Common myeloid progenitor, CD34-positive (primary cell): ENCODE measurements at regions not wholly inside any gene's neighbourhood (a gene's known extent, or its start where the extent isn't known, plus 50 kb on each side); places are given as distances from the start of the nearest gene placed in this dataset.

Experiments used
- CTCF ChIA-PET: fragments of 350-600 bp; sonication (Branson Sonifier 250); formaldehyde crosslinking; loops from one replicate; lab custom pipeline; 2021; ENCODE audit warnings: antibody characterized with exemption; lab: Charles Lee
- POLR2A ChIA-PET: fragments of 350-600 bp; sonication (Branson Sonifier 250); formaldehyde crosslinking; loops from one replicate; lab custom pipeline; 2021; ENCODE audit warnings: antibody characterized with exemption; lab: Charles Lee
- DNase-seq, 3 donors: peaks; one replicate each; pipeline versions ENCODE4 v3.0.0 to v3.0.0-alpha.2; 2013
- H3K27ac ChIP-seq, 2 experiments: 1 replicate in 1 of 2; 2 replicates in 1 of 2; pipeline ENCODE4 v1.7.0; 2013; ENCODE audit warnings: inconsistent platforms in 2 of 2, low read length in 2 of 2, mild to moderate bottlenecking in 2 of 2, low read depth in 1 of 2, moderate library complexity in 1 of 2; ENCODE audit not compliant: severe bottlenecking in 2 of 2, insufficient read depth in 1 of 2, poor library complexity in 1 of 2
- H3K27me3 ChIP-seq, 5 experiments: replicated peaks in 2 of 5; 1 replicate in 3 of 5; 2 replicates in 2 of 5; pipeline versions ENCODE4 v1.6.1 to v1.7.0; 2013; ENCODE audit warnings: low read length in 4 of 5, mild to moderate bottlenecking in 2 of 5, moderate library complexity in 2 of 5, inconsistent platforms in 1 of 5; ENCODE audit not compliant: insufficient read depth in 5 of 5, control insufficient read depth in 4 of 5
- H3K36me3 ChIP-seq, 4 experiments: 1 replicate in 2 of 4; 2 replicates in 2 of 4; pipeline versions ENCODE4 v1.6.1 to v1.7.0; 2013; ENCODE audit warnings: low read length in 3 of 4, control low read depth in 1 of 4, mild to moderate bottlenecking in 1 of 4; ENCODE audit not compliant: control insufficient read depth in 4 of 4, insufficient read depth in 4 of 4
- H3K4me1 ChIP-seq, 4 experiments: 1 replicate in 3 of 4; 2 replicates in 1 of 4; pipeline versions ENCODE4 v1.6.1 to v1.7.1; 2013; ENCODE audit warnings: low read length in 3 of 4, mild to moderate bottlenecking in 3 of 4, control low read depth in 1 of 4, inconsistent platforms in 1 of 4, moderate library complexity in 1 of 4; ENCODE audit not compliant: control insufficient read depth in 4 of 4, insufficient read depth in 4 of 4; ENCODE audit errors: control extremely low read depth in 1 of 4
- H3K4me3 ChIP-seq, 7 experiments: 1 replicate in 4 of 7; 2 replicates in 3 of 7; pipeline versions ENCODE4 v1.5.1 to v1.7.0; 2013; ENCODE audit warnings: mild to moderate bottlenecking in 7 of 7, low read length in 6 of 7, moderate library complexity in 6 of 7, inconsistent platforms in 2 of 7, low read depth in 2 of 7, control low read depth in 1 of 7; ENCODE audit not compliant: insufficient read depth in 4 of 7, control insufficient read depth in 1 of 7; ENCODE audit errors: extremely low read depth in 1 of 7
- H3K9me3 ChIP-seq, 5 experiments: 1 replicate in 4 of 5; 2 replicates in 1 of 5; pipeline versions ENCODE4 v1.6.1 to v1.7.1; 2013; ENCODE audit warnings: low read length in 4 of 5, mild to moderate bottlenecking in 2 of 5, inconsistent platforms in 1 of 5, low read depth in 1 of 5, moderate library complexity in 1 of 5; ENCODE audit not compliant: control insufficient read depth in 4 of 5, insufficient read depth in 2 of 5; ENCODE audit errors: control extremely low read depth in 1 of 5
- WGBS: methylation state at CpG from one replicate; pipeline ENCODE4 v1.1.5; 2013; ENCODE audit not compliant: insufficient coverage; 5-methylcytosine and 5-hydroxymethylcytosine counted together

GRCh38 chr1:25166847-25167246 lies 65.5 kb downstream of the SYF2 start:
- Histone ChIP-seq H3K27me3 (no peaks in the 10 kb centered on the region), H3K9me3 (peaks cover 0 to 7% (median 3%) of the 10 kb centered on the region in 5 experiments), H3K27ac (no peak overlapping the region), H3K36me3 (no peaks in the 10 kb centered on the region), H3K4me1 (no peaks in the 10 kb centered on the region), H3K4me3 (no peak overlapping the region)
- no CpG with 5 or more reads among the region's 4 CpGs for WGBS
- no peak for DNase-seq
- POLR2A ChIA-PET = no interaction called here
- CTCF ChIA-PET = no interaction called here

- WGBS = 100% methylated on average over 2 of the region's 2 CpGs
- no peak for DNase-seq
- H3K4me3 ChIP-seq = no peak overlapping the region
- no peaks in the 10 kb centered on the region for H3K36me3 ChIP-seq
- ChIA-PET POLR2A (no interaction called here), CTCF (no interaction called here)
- H3K4me1 ChIP-seq = no peaks in the 10 kb centered on the region
- peaks cover 0 to 7% (median 3%) of the 10 kb centered on the region in 5 experiments for H3K9me3 ChIP-seq
- H3K27me3 ChIP-seq = no peaks in the 10 kb centered on the region
- H3K27ac ChIP-seq = no peak overlapping the region
Measured at GRCh38 chr1:25163986-25164385, 68.3 kb downstream of the SYF2 start.

- H3K4me1 ChIP-seq = no peaks in the 10 kb centered on the region
- POLR2A ChIA-PET = no interaction called here
- CTCF ChIA-PET = no interaction called here
- H3K4me3 ChIP-seq = no peak overlapping the region
- DNase-seq = no peak
- no peak overlapping the region for H3K27ac ChIP-seq
- H3K36me3 ChIP-seq = no peaks in the 10 kb centered on the region
- peaks cover 0 to 9% (median 4%) of the 10 kb centered on the region in 5 experiments for H3K9me3 ChIP-seq
- no CpG with 5 or more reads among the region's 2 CpGs for WGBS
- no peaks in the 10 kb centered on the region for H3K27me3 ChIP-seq
Measured at GRCh38 chr1:25161981-25162380, 70.3 kb downstream of the SYF2 start.

- Histone ChIP-seq H3K36me3 (no peaks in the 10 kb centered on the region), H3K4me1 (peaks cover 0 to 4% (median 0%) of the 10 kb centered on the region in 4 experiments), H3K4me3 (no peak overlapping the region), H3K9me3 (peaks cover 0 to 7% (median 2%) of the 10 kb centered on the region in 5 experiments), H3K27ac (no peak overlapping the region), H3K27me3 (no peaks in the 10 kb centered on the region)
- no peak for DNase-seq
- no CpG with 5 or more reads among the region's 3 CpGs for WGBS
- ChIA-PET CTCF (no interaction called here), POLR2A (no interaction called here)
Measured at GRCh38 chr1:25157846-25158245, 74.5 kb downstream of the SYF2 start.

- Histone ChIP-seq H3K4me1 (peaks cover 0 to 14% (median under 1%) of the 10 kb centered on the region in 4 experiments), H3K4me3 (no peak overlapping the region), H3K27me3 (no peaks in the 10 kb centered on the region), H3K36me3 (no peaks in the 10 kb centered on the region), H3K27ac (no peak overlapping the region), H3K9me3 (peaks cover 0 to 3% (median 0%) of the 10 kb centered on the region in 5 experiments)
- no CpG with 5 or more reads among the region's 1 CpG for WGBS
- DNase-seq = no peak
- ChIA-PET CTCF (no interaction called here), POLR2A (interaction anchor here (0.7 kb wide), 1 partner anchor 217 kb away, joined by 3 read pairs; no protein-coding TSS in a partner anchor)
Measured at GRCh38 chr1:25150985-25151495, 81.3 kb downstream of the SYF2 start.

- Histone ChIP-seq H3K4me1 (peaks cover 0 to 13% (median under 1%) of the 10 kb centered on the region in 4 experiments), H3K4me3 (no peak overlapping the region), H3K9me3 (peaks cover 0 to 1% (median 0%) of the 10 kb centered on the region in 5 experiments), H3K27me3 (no peaks in the 10 kb centered on the region), H3K27ac (no peak overlapping the region), H3K36me3 (no peaks in the 10 kb centered on the region)
- CTCF ChIA-PET = interaction anchor here (0.8 to 1.6 kb wide), 14 partner anchors 10 to 313 kb away, joined by 3 to 9 read pairs (median 3); no protein-coding TSS in a partner anchor
- WGBS = 100% methylated on average over 1 of the region's 2 CpGs
- POLR2A ChIA-PET = interaction anchor here (1.1 kb wide), 1 partner anchor 217 kb away, joined by 3 read pairs; no protein-coding TSS in a partner anchor
- peak; percentile 57 to 76 (median 71) for DNase-seq
Measured at GRCh38 chr1:25148673-25149300, 83.5 kb downstream of the SYF2 start.

- H3K9me3 ChIP-seq = no peaks in the 10 kb centered on the region
- no peak overlapping the region for H3K4me3 ChIP-seq
- 64% methylated on average over 15 of the region's 15 CpGs for WGBS
- ChIA-PET POLR2A (no interaction called here), CTCF (no interaction called here)
- no peaks in the 10 kb centered on the region for H3K36me3 ChIP-seq
- DNase-seq = no peak
- no peaks in the 10 kb centered on the region for H3K27me3 ChIP-seq
- no peak overlapping the region for H3K27ac ChIP-seq
- peaks cover 0 to 17% (median under 1%) of the 10 kb centered on the region in 4 experiments for H3K4me1 ChIP-seq
Measured at GRCh38 chr1:25146451-25146855, 85.8 kb downstream of the SYF2 start.
